ENCODE measurements at regions not wholly inside any gene's neighbourhood (a gene's known extent, or its start where the extent isn't known, plus 50 kb on each side); places are given as distances from the start of the nearest gene placed in this dataset.

GRCh38 chr12:114253976-114254778 lies 151.8 kb downstream of the TBX5 start:
- no peak for DNase-seq

GRCh38 chr12:114248527-114248926 lies 157.4 kb downstream of the TBX5 start:
- no peak for DNase-seq

DNA sequence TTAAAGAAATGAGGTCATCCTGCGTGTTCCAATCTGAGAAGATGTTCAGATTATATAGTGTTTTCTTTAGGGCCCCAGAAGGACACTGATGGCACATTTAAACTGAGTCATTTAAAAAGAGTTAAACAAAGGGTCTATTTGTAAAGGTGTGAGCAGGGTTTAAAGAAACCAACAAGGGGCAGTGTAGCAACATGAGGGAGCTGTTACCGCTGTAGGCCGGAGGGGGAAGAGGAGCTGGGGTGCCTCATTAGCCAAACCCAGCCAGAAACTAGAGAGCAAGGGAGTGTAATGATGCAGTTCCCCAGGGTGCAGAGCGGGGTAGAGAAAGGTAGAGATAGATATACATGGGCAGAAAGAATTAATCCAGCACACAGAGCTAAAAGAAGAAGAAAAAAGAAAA lies 160.4 kb downstream of the TBX5 start:
- DNase-seq, result no peak

- DNase-seq, result no peak
Observed at GRCh38 chr12:114241973-114242434, 163.9 kb downstream of the TBX5 start.

DNA sequence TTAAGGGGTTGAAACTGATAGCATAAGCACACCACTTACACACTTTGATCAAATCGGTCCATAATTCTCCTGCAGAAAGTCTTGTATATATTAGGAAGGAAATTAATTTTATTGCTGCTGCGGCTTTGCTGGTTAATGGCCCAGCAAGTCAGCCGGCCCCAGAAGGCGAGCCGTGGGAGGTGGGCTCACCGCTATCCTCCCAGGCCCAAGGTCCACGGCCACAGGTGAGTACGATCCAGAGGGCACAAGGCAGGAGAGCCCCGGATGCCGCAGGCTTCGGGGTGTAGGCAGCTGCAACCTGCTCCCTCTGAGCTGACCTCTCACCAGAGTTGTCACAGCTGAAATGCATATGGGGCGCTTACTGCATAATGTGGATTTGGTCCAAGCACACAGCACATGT lies 165.7 kb downstream of the TBX5 start:
- DNase-seq, result no peak

- DNase-seq, result no peak
Observed at GRCh38 chr12:114238808-114239207, 167.1 kb downstream of the TBX5 start.

GRCh38 chr12:114237230-114237629 lies 168.7 kb downstream of the TBX5 start:
- DNase-seq, result no peak

GRCh38 chr12:114232187-114232586 lies 173.8 kb downstream of the TBX5 start:
- DNase-seq, result no peak

DNA sequence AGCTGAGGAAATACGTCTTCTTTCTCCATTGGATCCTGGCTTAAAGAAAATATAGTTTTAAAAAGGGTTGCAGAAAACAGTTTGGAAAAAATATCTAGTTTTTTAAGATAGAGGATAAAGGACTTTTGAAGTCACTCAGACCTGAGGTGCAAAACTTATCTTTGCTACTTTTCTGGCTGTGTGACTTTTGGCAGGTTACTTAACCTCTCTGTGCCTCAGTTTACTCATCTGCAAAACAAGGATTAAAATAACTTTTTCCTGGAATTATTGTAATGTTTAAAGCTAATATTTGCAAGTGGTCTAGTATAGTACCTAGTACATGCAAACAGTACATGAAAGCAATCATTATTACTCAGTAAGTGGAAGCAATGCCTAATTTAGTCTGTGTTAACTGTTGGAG lies 176.8 kb downstream of the TBX5 start:
- no peak for DNase-seq

- no peak for DNase-seq
Observed at GRCh38 chr12:114226241-114226928, 179.6 kb downstream of the TBX5 start.

- DNase-seq, result no peak
Observed at GRCh38 chr12:114221957-114222630, 183.8 kb downstream of the TBX5 start.

DNA sequence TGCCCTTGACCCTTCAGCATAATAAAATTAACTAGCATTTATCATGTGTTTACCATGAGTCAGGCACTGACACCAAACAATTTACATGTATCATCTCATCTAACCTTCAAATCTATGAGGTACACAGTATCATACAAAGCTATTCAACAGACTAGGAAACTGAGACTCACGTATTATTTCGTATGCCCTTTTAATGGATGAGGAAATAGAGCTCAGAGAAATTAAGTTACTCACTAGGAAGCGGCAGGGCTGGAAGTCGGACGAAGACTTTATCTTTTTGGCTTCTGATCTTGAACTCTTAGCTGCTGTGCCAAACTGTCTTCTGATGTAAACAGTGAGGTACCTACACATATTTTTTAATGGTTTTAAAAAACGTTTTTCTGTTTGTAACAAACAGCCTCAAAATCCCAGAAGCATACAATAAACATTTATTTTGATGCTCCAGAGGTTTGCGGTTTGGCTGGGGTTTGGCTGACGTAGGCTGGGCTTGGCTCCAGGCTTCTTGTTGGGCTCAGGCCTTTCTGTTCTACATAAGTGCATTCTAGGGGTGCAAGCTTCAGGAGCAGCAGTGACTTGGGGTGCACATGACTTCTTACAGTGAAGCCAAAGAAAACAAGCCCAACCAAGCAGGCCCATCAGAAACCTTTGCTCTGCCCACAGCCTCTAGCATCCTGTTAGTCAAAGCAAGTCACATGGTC lies 184.7 kb downstream of the TBX5 start:
- DNase-seq, result no peak

- no peak for DNase-seq
Observed at GRCh38 chr12:114220311-114220710, 185.6 kb downstream of the TBX5 start.

- no peak for DNase-seq
Observed at GRCh38 chr12:114218136-114218535, 187.8 kb downstream of the TBX5 start.

DNA sequence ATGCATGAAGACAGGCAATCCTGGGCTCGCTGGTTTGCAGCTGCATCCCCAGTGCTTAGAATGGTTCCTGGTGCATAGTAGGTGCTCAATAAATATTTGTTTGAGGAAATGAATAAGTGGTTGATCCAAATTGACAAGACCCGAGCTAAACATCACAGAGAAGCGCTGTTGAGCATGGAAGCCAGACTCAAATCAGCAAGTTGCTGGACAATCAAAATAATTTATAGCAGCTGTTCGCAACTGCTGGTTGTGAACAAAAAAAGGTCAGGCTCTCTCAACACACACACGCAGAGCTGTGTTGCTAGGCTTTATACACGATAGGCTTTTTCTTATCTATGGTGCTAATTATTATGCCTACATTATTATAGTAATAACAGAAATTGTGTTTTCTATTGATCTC lies 190.2 kb downstream of the TBX5 start:
- no peak for DNase-seq

GRCh38 chr12:114213055-114213581 lies 192.8 kb downstream of the TBX5 start:
- no peak for DNase-seq

- DNase-seq, result no peak
Observed at GRCh38 chr12:114209861-114210260, 196.1 kb downstream of the TBX5 start.

GRCh38 chr12:114206525-114206924 lies 199.4 kb downstream of the TBX5 start:
- DNase-seq, result no peak

- DNase-seq, result no peak
Observed at GRCh38 chr12:114201794-114202193, 204.2 kb downstream of the TBX5 start.

DNA sequence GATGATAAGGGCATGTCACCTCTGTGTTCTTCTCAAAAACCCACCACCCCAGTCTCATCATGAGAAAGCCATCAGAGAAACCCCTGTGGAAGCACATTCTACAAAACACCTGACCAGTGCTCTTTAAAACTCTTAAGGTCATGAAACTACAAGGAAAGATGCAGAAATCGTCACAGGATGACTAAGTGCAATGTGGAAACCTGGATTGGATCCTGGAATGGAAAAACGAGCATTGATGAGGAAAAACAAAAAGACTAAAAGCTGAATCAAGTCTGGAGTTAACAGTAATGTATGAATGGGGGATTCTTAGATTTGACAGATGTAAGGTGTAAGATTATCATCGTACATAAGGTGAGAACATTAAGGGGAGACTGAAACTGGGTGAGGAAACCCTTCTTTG lies 211.0 kb downstream of the TBX5 start:
- no peak for DNase-seq

DNA sequence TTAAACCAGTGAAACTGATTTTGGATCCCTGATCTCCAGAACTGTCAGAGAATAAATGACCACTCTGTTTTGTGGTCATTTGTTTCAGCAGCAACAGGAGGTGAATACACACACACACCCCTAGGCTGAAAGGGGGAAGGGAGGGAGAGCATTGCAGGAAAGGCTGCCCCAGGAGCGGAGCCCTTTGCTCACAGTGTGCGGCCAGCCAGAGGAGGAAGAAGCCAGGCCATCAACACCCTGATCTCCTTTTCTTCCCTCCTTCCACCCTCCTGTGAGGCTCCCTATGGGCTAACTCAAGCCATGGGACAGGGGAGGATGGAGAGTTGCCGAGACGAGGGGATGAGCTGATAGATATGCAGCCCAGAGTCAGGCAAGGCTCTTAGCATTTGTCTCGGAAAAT lies 211.9 kb downstream of the TBX5 start:
- DNase-seq, result no peak

DNA sequence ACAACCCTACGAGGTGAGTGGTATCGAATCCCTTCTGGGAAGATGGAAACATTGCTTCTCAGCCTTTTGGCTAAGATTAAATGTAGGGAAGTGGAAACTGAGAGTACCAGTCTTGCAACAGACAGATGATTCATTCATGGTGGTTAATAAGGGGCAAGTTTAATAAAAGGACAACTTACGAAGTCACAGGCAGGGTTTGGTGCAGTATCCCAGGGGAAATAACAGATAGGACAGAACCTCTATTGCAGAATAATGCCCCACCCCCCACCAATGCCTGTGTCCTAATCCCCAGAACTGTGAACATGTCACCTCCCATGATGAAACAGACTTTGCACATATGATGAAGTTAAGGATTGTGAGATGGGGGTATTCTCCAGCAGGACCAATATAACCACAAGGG lies 212.5 kb downstream of the TBX5 start:
- DNase-seq, result peak; percentile 71

DNA sequence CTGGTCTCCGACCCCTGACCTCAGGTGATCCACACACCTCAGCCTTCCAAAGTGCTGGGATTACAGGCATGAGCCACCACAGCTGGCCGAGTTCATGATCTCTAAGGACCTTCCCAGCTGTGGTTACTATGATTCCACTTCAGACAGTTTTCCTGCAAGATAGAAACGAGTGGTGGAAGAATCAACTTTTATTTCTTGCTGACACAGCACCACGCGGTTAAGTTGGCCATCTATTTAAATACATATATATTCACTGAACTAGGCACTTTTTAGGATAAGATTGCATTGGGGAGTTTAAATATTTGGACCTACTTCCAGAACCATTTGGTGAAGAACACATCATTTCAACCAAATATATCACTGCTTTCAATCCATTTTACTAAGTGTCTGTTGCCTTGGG lies 213.4 kb downstream of the TBX5 start:
- no peak for DNase-seq

Data from MV-4-11 (cell line).